ENCODE measurements at regions not wholly inside any gene's neighbourhood (a gene's known extent, or its start where the extent isn't known, plus 50 kb on each side); places are given as distances from the start of the nearest gene placed in this dataset.
A peak's percentile ranks its signal among the peaks of the same experiment; 100 is the strongest.

- Histone ChIP-seq H2BK20ac (ENCODE audit: low read depth, low read length) (no peak overlapping the region), H4K20me1 (ENCODE audit: insufficient read depth, low read length) (no peaks in the 10 kb centered on the region), H3K27ac (ENCODE audit: insufficient read depth, low read length) (no peak overlapping the region), H2BK5ac (ENCODE audit: low read depth, low read length, poor library complexity, severe bottlenecking) (no peak overlapping the region), H3K9me1 (ENCODE audit: insufficient read depth, low read length) (no peaks in the 10 kb centered on the region), H4K8ac (ENCODE audit: low read depth in 2 of 2, low read length in 2 of 2) (no peak overlapping the region), H3K56ac (ENCODE audit: extremely low read depth, insufficient read depth, low read length) (no peak overlapping the region), H3K4me2 (ENCODE audit: low read depth, low read length) (no peak overlapping the region), H2AFZ (replicated peaks; ENCODE audit: low read length, poor library complexity) (no peak overlapping the region), H3K36me3 (ENCODE audit: control insufficient read depth, insufficient read depth, low read length) (no peaks in the 10 kb centered on the region), H3K27me3 (ENCODE audit: control insufficient read depth, insufficient read depth, low read length) (no peaks in the 10 kb centered on the region), H2BK15ac (ENCODE audit: low read depth, low read length) (no peak overlapping the region), H3K4me1 (ENCODE audit: control insufficient read depth, insufficient read depth, low read length) (no peaks in the 10 kb centered on the region), H2BK120ac (ENCODE audit: low read depth, low read length) (no peak overlapping the region), H4K5ac (ENCODE audit: low read depth, low read length) (no peak overlapping the region), H3K18ac (ENCODE audit: low read depth, low read length) (no peak overlapping the region), H3K9ac (ENCODE audit: low read depth, low read length) (no peak overlapping the region), H3K79me1 (ENCODE audit: low read depth in 1 of 2, low read length in 2 of 2) (no peaks in the 10 kb centered on the region), H2AK5ac (ENCODE audit: low read depth, low read length) (no peak overlapping the region), H2AK9ac (replicated peaks; ENCODE audit: low read depth, low read length, poor library complexity) (no peak overlapping the region), H3K14ac (replicated peaks; ENCODE audit: low read depth, low read length) (no peak overlapping the region), H3K4ac (ENCODE audit: low read depth, low read length) (no peak overlapping the region), H3K4me3 (ENCODE audit: insufficient read depth, low read depth, low read length) (no peak overlapping the region), H4K91ac (ENCODE audit: insufficient read depth, low read depth, low read length) (no peak overlapping the region), H3K9me3 (ENCODE audit: control insufficient read depth, insufficient read depth, low read length) (no peaks in the 10 kb centered on the region), H3K23ac (ENCODE audit: low read depth, low read length) (no peak overlapping the region)
- ChIA-PET CTCF (no interaction called here), POLR2A (ENCODE audit: unreplicated experiment) (no interaction called here)
- no CpG with 5 or more reads among the region's 1 CpG for WGBS, 2 experiments (ENCODE audit: extremely low coverage in 2 of 2, insufficient read length in 1 of 2)
- DNase-seq, result peak; percentile 21
- TF ChIP-seq BHLHE40 (IDR thresholded peaks at IDR 0.05; ENCODE audit: low read depth, low read length) (no peak), NFE2L2 (IDR thresholded peaks at IDR 0.05; ENCODE audit: low read depth, low read length) (no peak), CHD1 (IDR thresholded peaks at IDR 0.05; ENCODE audit: low read depth, low read length) (no peak), SMC3 (IDR thresholded peaks at IDR 0.05; ENCODE audit: low read depth, low read length) (no peak), POLR2A (IDR thresholded peaks at IDR 0.05; ENCODE audit: low read depth, low read length) (no peak), CEBPB (IDR thresholded peaks at IDR 0.05; ENCODE audit: low read depth, low read length) (no peak), RFX5 (IDR thresholded peaks at IDR 0.05; ENCODE audit: low read depth, low read length) (no peak), RAD21 (IDR thresholded peaks at IDR 0.05; ENCODE audit: low read length) (no peak), MAFK (IDR thresholded peaks at IDR 0.05; ENCODE audit: low read depth, low read length) (no peak), FOS (IDR thresholded peaks at IDR 0.05; ENCODE audit: low read depth, low read length) (no peak), RCOR1 (IDR thresholded peaks at IDR 0.05; ENCODE audit: insufficient replicate concordance, low read length) (no peak), MXI1 (IDR thresholded peaks at IDR 0.05; ENCODE audit: borderline replicate concordance, low read depth, low read length) (no peak), MAZ (IDR thresholded peaks at IDR 0.05; ENCODE audit: borderline replicate concordance, low read depth, low read length) (no peak)
- TF ChIP-seq, protein P1, sequence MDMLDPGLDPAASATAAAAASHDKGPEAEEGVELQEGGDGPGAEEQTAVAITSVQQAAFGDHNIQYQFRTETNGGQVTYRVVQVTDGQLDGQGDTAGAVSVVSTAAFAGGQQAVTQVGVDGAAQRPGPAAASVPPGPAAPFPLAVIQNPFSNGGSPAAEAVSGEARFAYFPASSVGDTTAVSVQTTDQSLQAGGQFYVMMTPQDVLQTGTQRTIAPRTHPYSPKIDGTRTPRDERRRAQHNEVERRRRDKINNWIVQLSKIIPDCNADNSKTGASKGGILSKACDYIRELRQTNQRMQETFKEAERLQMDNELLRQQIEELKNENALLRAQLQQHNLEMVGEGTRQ (IDR thresholded peaks at IDR 0.05; ENCODE audit: low read depth, low read length), result no peak
- TF ChIP-seq, protein P2, sequence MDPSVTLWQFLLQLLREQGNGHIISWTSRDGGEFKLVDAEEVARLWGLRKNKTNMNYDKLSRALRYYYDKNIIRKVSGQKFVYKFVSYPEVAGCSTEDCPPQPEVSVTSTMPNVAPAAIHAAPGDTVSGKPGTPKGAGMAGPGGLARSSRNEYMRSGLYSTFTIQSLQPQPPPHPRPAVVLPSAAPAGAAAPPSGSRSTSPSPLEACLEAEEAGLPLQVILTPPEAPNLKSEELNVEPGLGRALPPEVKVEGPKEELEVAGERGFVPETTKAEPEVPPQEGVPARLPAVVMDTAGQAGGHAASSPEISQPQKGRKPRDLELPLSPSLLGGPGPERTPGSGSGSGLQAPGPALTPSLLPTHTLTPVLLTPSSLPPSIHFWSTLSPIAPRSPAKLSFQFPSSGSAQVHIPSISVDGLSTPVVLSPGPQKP (IDR thresholded peaks at IDR 0.05; ENCODE audit: borderline replicate concordance, low read depth, low read length), result no peak
- TF ChIP-seq, protein P3, sequence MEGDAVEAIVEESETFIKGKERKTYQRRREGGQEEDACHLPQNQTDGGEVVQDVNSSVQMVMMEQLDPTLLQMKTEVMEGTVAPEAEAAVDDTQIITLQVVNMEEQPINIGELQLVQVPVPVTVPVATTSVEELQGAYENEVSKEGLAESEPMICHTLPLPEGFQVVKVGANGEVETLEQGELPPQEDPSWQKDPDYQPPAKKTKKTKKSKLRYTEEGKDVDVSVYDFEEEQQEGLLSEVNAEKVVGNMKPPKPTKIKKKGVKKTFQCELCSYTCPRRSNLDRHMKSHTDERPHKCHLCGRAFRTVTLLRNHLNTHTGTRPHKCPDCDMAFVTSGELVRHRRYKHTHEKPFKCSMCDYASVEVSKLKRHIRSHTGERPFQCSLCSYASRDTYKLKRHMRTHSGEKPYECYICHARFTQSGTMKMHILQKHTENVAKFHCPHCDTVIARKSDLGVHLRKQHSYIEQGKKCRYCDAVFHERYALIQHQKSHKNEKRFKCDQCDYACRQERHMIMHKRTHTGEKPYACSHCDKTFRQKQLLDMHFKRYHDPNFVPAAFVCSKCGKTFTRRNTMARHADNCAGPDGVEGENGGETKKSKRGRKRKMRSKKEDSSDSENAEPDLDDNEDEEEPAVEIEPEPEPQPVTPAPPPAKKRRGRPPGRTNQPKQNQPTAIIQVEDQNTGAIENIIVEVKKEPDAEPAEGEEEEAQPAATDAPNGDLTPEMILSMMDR (conservative IDR thresholded peaks at IDR 0.05; ENCODE audit: low read depth, low read length), result no peak
- no peak for ATAC-seq (ENCODE audit: low read depth)
- in situ Hi-C loops (cut with MboI; ENCODE audit: low sequenced_read_pairs) (no loop called here), dilution Hi-C loops (cut with HindIII; ENCODE audit: low sequenced_read_pairs, unreplicated experiment) (no loop called here), intact Hi-C loops (cut with micrococcal nuclease) (no loop called here)
- BruUV-seq (replicated peaks), result no TSS peak
These were observed 58.0 kb upstream of the CCSER1 start for GRCh38 chr4:90069151-90069550.
